Uterus (tissue), 3 donors: ENCODE measurements at regions not wholly inside any gene's neighbourhood (a gene's known extent, or its start where the extent isn't known, plus 50 kb on each side); places are given as distances from the start of the nearest gene placed in this dataset.

Experiments used
- DNase-seq, 2 donors: peaks; one replicate each; pipeline ENCODE4 v3.0.0-alpha.2; 2019 to 2020
- H3K27ac ChIP-seq, 2 donors: fragments of 200-600 bp; sonication (generic); 1 replicate in 1 of 2; 2 replicates in 1 of 2; pipeline ENCODE4 v1.5.1; 2016 to 2018
- H3K27me3 ChIP-seq, 2 donors: fragments of 200-600 bp; sonication (generic); one replicate each; pipeline ENCODE4 v1.5.1; 2018 to 2019; ENCODE audit warnings: control low read depth in 1 of 2
- H3K36me3 ChIP-seq, 2 donors: fragments of 200-600 bp; sonication (generic); one replicate each; pipeline ENCODE4 v1.5.1; 2019; ENCODE audit warnings: control low read depth in 1 of 2
- H3K4me1 ChIP-seq, 2 donors: fragments of 200-600 bp; sonication (generic); one replicate each; pipeline ENCODE4 v1.5.1; 2018 to 2019; ENCODE audit warnings: control low read depth in 1 of 2
- H3K4me3 ChIP-seq, 2 donors: fragments of 200-600 bp; sonication (generic); 1 replicate in 1 of 2; 2 replicates in 1 of 2; pipeline ENCODE4 v1.5.1; 2018 to 2019; ENCODE audit warnings: mild to moderate bottlenecking in 1 of 2
- H3K9me3 ChIP-seq, 2 donors: fragments of 200-600 bp; sonication (generic); one replicate each; pipeline ENCODE4 v1.5.1; 2019; ENCODE audit warnings: control low read depth in 1 of 2
- CTCF ChIP-seq, 4 experiments: fragments of 200-600 bp in 2 of 4; fragments of 450-650 bp in 2 of 4; sonication (generic) in 2 of 4; IDR thresholded peaks; one replicate each; pipeline ENCODE4 v1.5.1; 2016 to 2019; ENCODE audit warnings: antibody characterized with exemption in 4 of 4, mild to moderate bottlenecking in 2 of 4, moderate library complexity in 1 of 4
- POLR2A ChIP-seq, 2 donors: fragments of 450-650 bp; IDR thresholded peaks; one replicate each; pipeline ENCODE4 v1.6.1; 2016; ENCODE audit warnings: antibody characterized with exemption in 2 of 2, mild to moderate bottlenecking in 1 of 2, moderate library complexity in 1 of 2
- intact Hi-C: fragments of 100-400 bp; cut with DNase I; formaldehyde crosslinking; loops from one replicate; pipeline ENCODE4 v1.15.1; 2023; ENCODE audit warnings: low total_unique reads
- donor health status: DM: yes; HTN: yes; CAD: no.

- intact Hi-C loops, result no loop called here
- H3K9me3 ChIP-seq, result peaks cover 0 to 5% of the 10 kb centered on the region in 2 donors
- no peak overlapping the region for H3K4me3 ChIP-seq
- DNase-seq, result no peak
- H3K27ac ChIP-seq, result peak overlapping the region in 1 of 2 donors; percentile 14
- TF ChIP-seq POLR2A (IDR thresholded peaks at IDR 0.05), result no peak
- no peak for TF ChIP-seq CTCF (IDR thresholded peaks at IDR 0.05)
- H3K36me3 ChIP-seq, result no peaks in the 10 kb centered on the region
- no peaks in the 10 kb centered on the region for H3K27me3 ChIP-seq
- no peaks in the 10 kb centered on the region for H3K4me1 ChIP-seq
Observed at GRCh38 chr2:37793004-37793403, 121.6 kb upstream of the CDC42EP3 start.

GRCh38 chr2:37794717-37795116 lies 123.3 kb upstream of the CDC42EP3 start:
- DNase-seq, result no peak
- H3K9me3 ChIP-seq, result no peaks in the 10 kb centered on the region
- H3K4me1 ChIP-seq, result no peaks in the 10 kb centered on the region
- no peaks in the 10 kb centered on the region for H3K36me3 ChIP-seq
- TF ChIP-seq POLR2A (IDR thresholded peaks at IDR 0.05) (no peak), CTCF (IDR thresholded peaks at IDR 0.05) (no peak)
- intact Hi-C loops, result no loop called here
- H3K27ac ChIP-seq, result peak overlapping the region; percentile 15 to 69
- H3K4me3 ChIP-seq, result no peak overlapping the region
- no peaks in the 10 kb centered on the region for H3K27me3 ChIP-seq

GRCh38 chr2:37795456-37795855 lies 124.0 kb upstream of the CDC42EP3 start:
- no peak for DNase-seq
- Histone ChIP-seq H3K36me3 (no peaks in the 10 kb centered on the region), H3K27me3 (no peaks in the 10 kb centered on the region), H3K4me1 (no peaks in the 10 kb centered on the region), H3K27ac (peak overlapping the region; percentile 15 to 69), H3K4me3 (no peak overlapping the region), H3K9me3 (no peaks in the 10 kb centered on the region)
- no peak for TF ChIP-seq CTCF (IDR thresholded peaks at IDR 0.05)
- intact Hi-C loops, result no loop called here

DNA sequence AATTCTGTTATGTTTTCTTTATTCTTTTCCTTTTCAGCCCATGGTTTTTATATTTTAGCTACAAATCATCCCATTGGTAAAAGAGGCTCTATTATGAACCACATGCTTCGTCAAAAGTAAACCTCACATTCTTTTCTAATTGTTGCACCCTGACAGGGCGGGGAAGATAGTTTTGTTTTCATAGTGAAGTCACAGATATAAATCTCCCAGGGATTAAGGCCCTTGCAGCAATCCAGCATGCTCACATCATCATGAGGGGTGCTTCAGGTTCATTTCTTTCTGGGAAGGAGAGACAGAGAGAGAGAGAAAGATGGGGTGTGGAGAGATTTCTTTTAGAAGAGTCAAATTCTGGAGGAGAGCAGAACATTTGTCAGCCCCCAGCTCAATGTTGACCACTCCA lies 124.5 kb upstream of the CDC42EP3 start:
- Histone ChIP-seq H3K4me1 (no peaks in the 10 kb centered on the region), H3K36me3 (no peaks in the 10 kb centered on the region), H3K27ac (peak overlapping the region; percentile 46 to 69), H3K9me3 (no peaks in the 10 kb centered on the region), H3K4me3 (no peak overlapping the region), H3K27me3 (no peaks in the 10 kb centered on the region)
- intact Hi-C loops, result no loop called here
- TF ChIP-seq CTCF (IDR thresholded peaks at IDR 0.05) (no peak), POLR2A (IDR thresholded peaks at IDR 0.05) (no peak)
- no peak for DNase-seq

DNA sequence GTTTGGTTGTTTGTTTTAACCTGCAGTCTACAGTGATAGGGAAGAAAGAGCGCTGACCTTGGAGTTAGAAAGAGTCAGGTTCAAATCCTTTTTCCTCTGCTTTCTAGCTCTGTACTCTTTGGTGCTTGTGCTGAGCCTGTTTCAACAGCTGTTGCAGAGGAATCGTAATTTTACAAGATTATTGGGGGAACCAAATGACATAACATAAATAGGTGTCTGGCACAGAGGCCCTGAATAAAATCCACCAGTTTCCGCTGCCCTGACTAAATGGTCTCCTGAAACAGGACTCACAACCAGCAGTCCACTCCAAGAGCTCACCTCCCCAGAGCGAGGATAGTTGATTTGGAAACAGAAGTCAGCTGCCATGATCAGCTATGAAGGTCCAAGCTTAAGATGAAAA lies 125.0 kb upstream of the CDC42EP3 start:
- no peaks in the 10 kb centered on the region for H3K36me3 ChIP-seq
- H3K4me1 ChIP-seq, result no peaks in the 10 kb centered on the region
- no peaks in the 10 kb centered on the region for H3K9me3 ChIP-seq
- intact Hi-C loops, result no loop called here
- TF ChIP-seq CTCF (IDR thresholded peaks at IDR 0.05) (no peak), POLR2A (IDR thresholded peaks at IDR 0.05) (no peak)
- DNase-seq, result no peak
- peak overlapping the region; percentile 46 to 69 for H3K27ac ChIP-seq
- no peak overlapping the region for H3K4me3 ChIP-seq
- H3K27me3 ChIP-seq, result no peaks in the 10 kb centered on the region
